ENCODE measurements at regions not wholly inside any gene's neighbourhood (a gene's known extent, or its start where the extent isn't known, plus 50 kb on each side); places are given as distances from the start of the nearest gene placed in this dataset.

DNA sequence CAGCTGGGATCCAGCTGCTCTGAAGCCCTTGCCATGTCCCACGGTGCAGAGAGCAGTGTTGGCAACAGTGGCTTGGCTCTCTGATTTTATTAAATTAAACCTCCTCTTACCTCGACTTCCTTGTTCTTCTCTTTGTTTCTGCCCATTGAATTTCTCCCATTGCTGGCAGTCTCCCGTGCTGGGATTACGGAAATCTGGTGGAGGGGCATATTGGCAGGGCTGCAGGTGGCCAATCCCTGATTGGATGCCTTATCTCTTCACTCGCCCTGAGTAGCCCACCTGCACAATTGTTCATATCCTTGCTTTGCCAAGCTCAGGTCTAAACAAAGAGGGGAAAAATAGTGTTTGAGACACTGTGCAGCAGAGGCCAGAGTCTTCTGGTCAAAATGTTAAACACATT, 493.9 kb downstream of the TMA16 start:
- no peaks in the 10 kb centered on the region for H3K36me3 ChIP-seq
- no peak overlapping the region for H3K4me3 ChIP-seq
- TF ChIP-seq POLR2A (IDR thresholded peaks at IDR 0.05): no peak
- TF ChIP-seq, protein P1, sequence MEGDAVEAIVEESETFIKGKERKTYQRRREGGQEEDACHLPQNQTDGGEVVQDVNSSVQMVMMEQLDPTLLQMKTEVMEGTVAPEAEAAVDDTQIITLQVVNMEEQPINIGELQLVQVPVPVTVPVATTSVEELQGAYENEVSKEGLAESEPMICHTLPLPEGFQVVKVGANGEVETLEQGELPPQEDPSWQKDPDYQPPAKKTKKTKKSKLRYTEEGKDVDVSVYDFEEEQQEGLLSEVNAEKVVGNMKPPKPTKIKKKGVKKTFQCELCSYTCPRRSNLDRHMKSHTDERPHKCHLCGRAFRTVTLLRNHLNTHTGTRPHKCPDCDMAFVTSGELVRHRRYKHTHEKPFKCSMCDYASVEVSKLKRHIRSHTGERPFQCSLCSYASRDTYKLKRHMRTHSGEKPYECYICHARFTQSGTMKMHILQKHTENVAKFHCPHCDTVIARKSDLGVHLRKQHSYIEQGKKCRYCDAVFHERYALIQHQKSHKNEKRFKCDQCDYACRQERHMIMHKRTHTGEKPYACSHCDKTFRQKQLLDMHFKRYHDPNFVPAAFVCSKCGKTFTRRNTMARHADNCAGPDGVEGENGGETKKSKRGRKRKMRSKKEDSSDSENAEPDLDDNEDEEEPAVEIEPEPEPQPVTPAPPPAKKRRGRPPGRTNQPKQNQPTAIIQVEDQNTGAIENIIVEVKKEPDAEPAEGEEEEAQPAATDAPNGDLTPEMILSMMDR (IDR thresholded peaks at IDR 0.05): no peak
- H3K27me3 ChIP-seq: no peaks in the 10 kb centered on the region
- intact Hi-C loops (cut with DNase I): no loop called here
- no peaks in the 10 kb centered on the region for H3K4me1 ChIP-seq
- WGBS, 2 donors: 69 to 82% methylated on average over 5 of the region's 5 CpGs
- no peak for DNase-seq
- no peaks in the 10 kb centered on the region for H3K9me3 ChIP-seq
- no peak overlapping the region for H3K27ac ChIP-seq

DNA sequence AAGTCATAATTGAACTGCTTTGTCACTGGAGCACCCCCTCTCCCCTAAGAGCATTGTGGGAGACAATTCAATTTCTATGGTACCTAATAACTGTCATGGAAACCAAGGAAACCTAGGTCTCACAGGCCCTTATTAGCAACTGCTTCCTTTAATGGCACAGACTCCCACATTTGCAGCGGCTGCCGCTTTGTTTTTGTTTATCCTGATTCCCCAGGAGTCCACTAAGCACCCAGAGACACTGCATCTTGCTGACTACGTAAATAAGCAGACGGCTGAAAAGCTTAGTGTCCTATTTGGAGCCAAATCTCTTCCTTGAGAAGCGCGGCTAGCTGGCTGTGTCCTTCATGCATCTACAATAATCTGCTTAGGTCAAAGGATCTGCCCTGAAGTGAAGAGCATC, 494.4 kb downstream of the TMA16 start:
- TF ChIP-seq, protein P1 (IDR thresholded peaks at IDR 0.05): no peak
- TF ChIP-seq POLR2A (IDR thresholded peaks at IDR 0.05): no peak
- DNase-seq: no peak
- no peaks in the 10 kb centered on the region for H3K27me3 ChIP-seq
- H3K4me1 ChIP-seq: no peaks in the 10 kb centered on the region
- intact Hi-C loops (cut with DNase I): no loop called here
- no peaks in the 10 kb centered on the region for H3K36me3 ChIP-seq
- no peaks in the 10 kb centered on the region for H3K9me3 ChIP-seq
- H3K4me3 ChIP-seq: no peak overlapping the region
- no peak overlapping the region for H3K27ac ChIP-seq
- WGBS, 2 donors: 62 to 67% methylated on average over 5 to 6 of the region's 6 CpGs

DNA sequence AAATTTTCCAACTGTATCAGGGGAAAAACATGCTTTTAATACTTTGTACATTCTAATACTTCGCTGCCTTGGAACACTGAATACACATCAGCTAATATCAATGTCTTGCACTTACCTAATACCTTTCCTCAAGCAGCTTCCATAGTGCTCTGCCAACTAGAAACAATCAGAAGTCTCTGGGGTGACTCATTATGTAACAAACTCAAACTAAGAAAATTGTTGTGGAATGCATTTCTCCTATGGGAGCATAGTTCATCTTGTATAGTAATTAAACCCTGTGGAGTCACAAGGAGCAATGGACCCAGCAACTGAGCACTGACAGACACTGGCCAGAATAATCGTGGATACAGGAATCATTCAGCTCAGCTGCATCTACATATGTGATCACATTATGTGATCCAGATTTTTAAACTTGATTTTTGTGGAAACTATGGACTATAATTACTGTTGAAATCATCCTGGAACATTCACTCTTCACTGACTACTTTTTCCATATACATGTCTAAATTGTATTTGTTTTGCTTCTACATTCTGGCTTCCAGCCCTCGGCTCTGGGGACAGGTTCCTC, 496.9 kb downstream of the TMA16 start:
- 60 to 63% methylated on average over 3 of the region's 3 CpGs for WGBS, 2 donors
- DNase-seq: no peak
- Histone ChIP-seq H3K4me1 (no peaks in the 10 kb centered on the region), H3K27ac (no peak overlapping the region), H3K36me3 (no peaks in the 10 kb centered on the region), H3K9me3 (no peaks in the 10 kb centered on the region), H3K4me3 (no peak overlapping the region), H3K27me3 (no peaks in the 10 kb centered on the region)
- TF ChIP-seq, protein P1 (IDR thresholded peaks at IDR 0.05): no peak
- no peak for TF ChIP-seq POLR2A (IDR thresholded peaks at IDR 0.05)
- intact Hi-C loops (cut with DNase I): no loop called here

DNA sequence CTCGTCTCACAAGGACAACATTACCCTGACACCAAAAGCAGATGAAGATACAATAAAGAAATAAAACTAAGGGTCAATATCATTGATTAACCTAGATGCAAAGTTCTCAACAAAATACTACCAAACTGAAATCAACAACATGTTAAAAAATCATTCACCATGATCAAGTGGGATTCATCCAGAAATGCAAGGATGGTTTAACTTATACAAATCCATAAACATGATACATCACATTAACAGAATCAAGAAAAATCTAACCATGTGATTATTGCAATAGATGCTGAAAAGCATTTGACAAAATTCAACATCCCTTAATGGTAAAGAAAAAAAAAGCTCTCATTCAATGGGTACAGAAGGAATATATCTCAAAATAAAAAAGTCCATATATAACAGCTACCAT, 514.9 kb downstream of the TMA16 start:
- intact Hi-C loops (cut with DNase I): no loop called here
- H3K4me3 ChIP-seq: no peak overlapping the region
- TF ChIP-seq, protein P1 (IDR thresholded peaks at IDR 0.05): no peak
- TF ChIP-seq POLR2A (IDR thresholded peaks at IDR 0.05): no peak
- no peak overlapping the region for H3K27ac ChIP-seq
- H3K9me3 ChIP-seq: no peaks in the 10 kb centered on the region
- WGBS, 2 donors: 75 to 86% methylated on average over 1 of the region's 1 CpG
- no peaks in the 10 kb centered on the region for H3K27me3 ChIP-seq
- H3K4me1 ChIP-seq: no peaks in the 10 kb centered on the region
- DNase-seq: no peak
- no peaks in the 10 kb centered on the region for H3K36me3 ChIP-seq

DNA sequence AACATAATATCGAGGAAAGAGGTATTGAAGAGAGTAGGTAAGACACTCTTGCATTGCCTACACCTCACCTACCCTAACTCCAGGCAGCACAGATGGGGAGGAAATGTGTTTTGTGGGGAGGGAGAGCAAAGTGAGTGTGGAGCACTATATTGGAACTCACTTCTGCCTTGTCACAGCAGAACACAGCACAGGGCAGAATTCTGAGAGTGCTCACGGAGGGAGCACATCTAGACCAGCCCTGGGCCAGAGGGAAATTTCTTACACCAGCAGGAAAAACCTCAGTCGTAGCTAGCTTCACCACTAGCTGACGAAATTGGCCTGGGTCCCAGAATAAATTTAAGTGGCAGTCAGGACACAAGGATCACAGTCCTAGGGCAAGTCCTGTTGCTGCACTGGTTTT, 517.3 kb downstream of the TMA16 start:
- TF ChIP-seq, protein P1 (IDR thresholded peaks at IDR 0.05): no peak
- no peak for TF ChIP-seq POLR2A (IDR thresholded peaks at IDR 0.05)
- Histone ChIP-seq H3K27me3 (no peaks in the 10 kb centered on the region), H3K27ac (no peak overlapping the region), H3K4me3 (no peak overlapping the region), H3K4me1 (no peaks in the 10 kb centered on the region), H3K36me3 (no peaks in the 10 kb centered on the region), H3K9me3 (no peaks in the 10 kb centered on the region)
- no peak for DNase-seq
- intact Hi-C loops (cut with DNase I): no loop called here
- WGBS, 2 donors: 72 to 79% methylated on average over 2 to 3 of the region's 4 CpGs
